Lower leg skin (tissue), 3 donors: ENCODE measurements at regions not wholly inside any gene's neighbourhood (a gene's known extent, or its start where the extent isn't known, plus 50 kb on each side); places are given as distances from the start of the nearest gene placed in this dataset.

Experiments
- POLR2A ChIP-seq, 2 donors: fragments of 450-650 bp; IDR thresholded peaks; one replicate each; pipeline ENCODE4 v1.6.1; 2016 to 2017; ENCODE audit warnings: antibody characterized with exemption in 2 of 2, mild to moderate bottlenecking in 1 of 2, moderate library complexity in 1 of 2
- TF ChIP-seq, protein P1 (sequence below), 3 donors: fragments of 450-650 bp; IDR thresholded peaks; one replicate each; pipeline ENCODE4 v1.5.1; 2016; ENCODE audit warnings: antibody characterized with exemption in 3 of 3, mild to moderate bottlenecking in 3 of 3, moderate library complexity in 2 of 3

DNA sequence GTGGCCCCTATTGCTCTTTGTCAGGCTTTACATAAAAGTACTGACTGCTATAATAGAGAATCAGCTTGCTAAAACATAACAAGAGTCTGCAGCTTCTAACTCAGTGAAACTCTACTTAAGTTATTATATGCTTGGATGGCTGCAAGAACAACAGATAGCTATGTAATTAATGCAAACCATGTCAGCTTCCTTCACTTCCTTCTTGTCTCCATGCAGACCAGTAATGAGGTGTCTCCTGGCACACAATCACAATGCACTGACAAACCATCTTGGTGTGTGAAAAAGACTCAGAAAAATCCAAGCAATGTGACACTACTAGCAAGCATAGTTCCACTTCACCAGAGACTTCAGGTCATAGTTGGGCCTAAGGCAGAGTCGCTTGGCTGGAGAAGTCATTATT, 2068.9 kb upstream of the PIK3C3 start:
- TF ChIP-seq, protein P1, sequence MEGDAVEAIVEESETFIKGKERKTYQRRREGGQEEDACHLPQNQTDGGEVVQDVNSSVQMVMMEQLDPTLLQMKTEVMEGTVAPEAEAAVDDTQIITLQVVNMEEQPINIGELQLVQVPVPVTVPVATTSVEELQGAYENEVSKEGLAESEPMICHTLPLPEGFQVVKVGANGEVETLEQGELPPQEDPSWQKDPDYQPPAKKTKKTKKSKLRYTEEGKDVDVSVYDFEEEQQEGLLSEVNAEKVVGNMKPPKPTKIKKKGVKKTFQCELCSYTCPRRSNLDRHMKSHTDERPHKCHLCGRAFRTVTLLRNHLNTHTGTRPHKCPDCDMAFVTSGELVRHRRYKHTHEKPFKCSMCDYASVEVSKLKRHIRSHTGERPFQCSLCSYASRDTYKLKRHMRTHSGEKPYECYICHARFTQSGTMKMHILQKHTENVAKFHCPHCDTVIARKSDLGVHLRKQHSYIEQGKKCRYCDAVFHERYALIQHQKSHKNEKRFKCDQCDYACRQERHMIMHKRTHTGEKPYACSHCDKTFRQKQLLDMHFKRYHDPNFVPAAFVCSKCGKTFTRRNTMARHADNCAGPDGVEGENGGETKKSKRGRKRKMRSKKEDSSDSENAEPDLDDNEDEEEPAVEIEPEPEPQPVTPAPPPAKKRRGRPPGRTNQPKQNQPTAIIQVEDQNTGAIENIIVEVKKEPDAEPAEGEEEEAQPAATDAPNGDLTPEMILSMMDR (IDR thresholded peaks at IDR 0.05): no peak
- TF ChIP-seq POLR2A (IDR thresholded peaks at IDR 0.05): no peak
